Stimulated activated CD4-positive, alpha-beta T cell treated with anti-CD3 and anti-CD28 coated beads, TNF-alpha, amount 100 ng/mL, for 48 hours (primary cell): ENCODE measurements at regions not wholly inside any gene's neighbourhood (a gene's known extent, or its start where the extent isn't known, plus 50 kb on each side); places are given as distances from the start of the nearest gene placed in this dataset.
"Not testable (repeated sequence)": the region's sequence is repeated elsewhere in the genome, so short reads cannot be mapped to it uniquely, and the experiment has no call there.

ENCODE experiments used
- DNase-seq, 3 donors: peaks; one replicate each; pipeline ENCODE4 v3.0.0-alpha.2; 2020; ENCODE audit warnings: low read depth in 3 of 3

DNA sequence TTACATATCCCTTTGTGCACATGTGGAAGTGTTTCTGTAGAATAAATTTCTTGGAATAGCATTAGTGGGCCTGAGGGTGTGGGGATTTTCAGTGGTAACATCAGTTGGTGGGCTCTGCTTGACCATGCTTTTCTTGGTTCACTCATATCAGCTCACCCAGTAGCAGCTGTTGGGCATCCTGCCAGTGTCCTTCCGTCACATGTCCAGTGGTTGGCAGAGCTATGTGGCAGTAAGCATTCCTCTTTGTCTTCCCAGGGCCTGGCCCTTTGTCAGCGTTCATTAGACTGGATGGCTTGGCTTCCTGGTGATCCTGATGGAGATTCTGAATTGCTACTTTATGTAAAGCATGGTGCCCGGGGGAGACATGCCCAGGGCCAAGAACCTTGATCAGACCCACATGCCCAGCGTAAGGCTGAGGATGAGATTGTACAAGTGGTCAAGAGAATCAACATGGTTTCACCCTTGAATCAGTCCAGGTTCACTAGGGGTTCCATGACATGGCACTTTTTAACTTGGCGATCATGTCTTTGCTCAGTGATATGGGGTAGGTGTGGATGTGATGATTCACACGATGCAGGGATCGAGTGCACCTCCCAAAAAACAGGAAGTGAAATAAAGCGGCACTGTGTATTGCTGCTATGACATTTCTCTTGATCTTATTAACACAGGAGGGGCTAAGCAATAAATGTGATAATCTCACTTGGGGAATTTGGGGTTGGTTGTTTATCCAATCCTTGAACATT is 72.1 kb upstream of the IGFBP7 start:
- DNase-seq = no peak

DNA sequence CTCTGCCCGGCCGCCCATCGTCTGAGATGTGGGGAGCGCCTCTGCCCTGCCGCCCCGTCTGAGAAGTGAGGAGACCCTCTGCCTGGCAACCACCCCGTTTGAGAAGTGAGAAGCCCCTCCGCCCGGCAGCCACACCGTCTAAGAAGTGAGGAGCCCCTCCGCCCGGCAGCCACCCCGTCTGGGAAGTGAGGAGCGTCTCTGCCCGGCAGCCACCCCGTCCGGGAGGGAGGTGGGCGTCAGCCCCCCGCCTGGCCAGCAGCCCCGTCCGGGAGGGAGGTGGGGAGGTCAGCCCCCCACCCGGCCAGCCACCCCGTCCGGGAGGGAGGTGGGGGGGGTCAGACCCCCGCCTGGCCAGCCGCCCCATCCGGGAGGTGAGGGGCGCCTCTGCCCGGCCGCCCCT is 63.0 kb upstream of the IGFBP7 start:
- DNase-seq = not testable (repeated sequence)

DNA sequence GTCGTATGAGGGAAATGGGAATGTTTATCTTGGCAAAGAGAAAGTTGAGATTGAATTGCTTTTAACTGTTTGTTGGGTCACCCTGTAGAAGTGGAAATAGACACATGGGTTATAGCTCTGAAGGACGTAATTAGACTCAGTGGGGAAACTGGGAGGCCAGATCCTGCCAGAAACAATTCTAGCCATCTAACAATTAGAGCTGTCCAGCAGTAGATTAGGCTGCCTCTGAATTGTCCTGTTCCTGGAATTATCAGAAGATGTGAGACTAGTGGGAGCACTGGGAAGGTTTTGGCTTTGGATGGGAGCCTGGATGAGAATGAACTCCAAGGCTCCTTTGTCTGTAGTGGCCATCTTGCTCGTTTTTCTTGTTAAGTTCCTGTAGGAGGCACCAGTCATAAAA is 61.9 kb upstream of the IGFBP7 start:
- no peak for DNase-seq

DNA sequence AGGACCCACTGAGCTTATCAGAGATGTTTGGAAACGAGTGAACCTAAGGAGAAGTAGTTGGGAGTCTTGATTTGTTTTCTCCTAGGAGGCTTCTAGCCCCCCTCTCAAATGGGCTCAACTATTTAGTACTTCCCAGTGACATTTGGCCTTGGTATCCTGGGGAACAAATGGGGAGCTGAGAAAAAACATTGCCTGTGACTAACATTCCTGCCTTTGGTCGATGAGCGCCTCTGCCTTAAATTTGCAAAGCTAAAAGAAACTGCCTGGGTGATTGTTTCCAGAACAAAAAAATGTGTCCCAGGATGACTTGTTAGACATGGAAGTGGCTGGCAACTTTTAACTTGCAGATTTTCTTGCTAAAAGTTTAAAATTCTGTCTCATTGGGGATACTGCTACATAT is 58.8 kb upstream of the IGFBP7 start:
- no peak for DNase-seq

DNA sequence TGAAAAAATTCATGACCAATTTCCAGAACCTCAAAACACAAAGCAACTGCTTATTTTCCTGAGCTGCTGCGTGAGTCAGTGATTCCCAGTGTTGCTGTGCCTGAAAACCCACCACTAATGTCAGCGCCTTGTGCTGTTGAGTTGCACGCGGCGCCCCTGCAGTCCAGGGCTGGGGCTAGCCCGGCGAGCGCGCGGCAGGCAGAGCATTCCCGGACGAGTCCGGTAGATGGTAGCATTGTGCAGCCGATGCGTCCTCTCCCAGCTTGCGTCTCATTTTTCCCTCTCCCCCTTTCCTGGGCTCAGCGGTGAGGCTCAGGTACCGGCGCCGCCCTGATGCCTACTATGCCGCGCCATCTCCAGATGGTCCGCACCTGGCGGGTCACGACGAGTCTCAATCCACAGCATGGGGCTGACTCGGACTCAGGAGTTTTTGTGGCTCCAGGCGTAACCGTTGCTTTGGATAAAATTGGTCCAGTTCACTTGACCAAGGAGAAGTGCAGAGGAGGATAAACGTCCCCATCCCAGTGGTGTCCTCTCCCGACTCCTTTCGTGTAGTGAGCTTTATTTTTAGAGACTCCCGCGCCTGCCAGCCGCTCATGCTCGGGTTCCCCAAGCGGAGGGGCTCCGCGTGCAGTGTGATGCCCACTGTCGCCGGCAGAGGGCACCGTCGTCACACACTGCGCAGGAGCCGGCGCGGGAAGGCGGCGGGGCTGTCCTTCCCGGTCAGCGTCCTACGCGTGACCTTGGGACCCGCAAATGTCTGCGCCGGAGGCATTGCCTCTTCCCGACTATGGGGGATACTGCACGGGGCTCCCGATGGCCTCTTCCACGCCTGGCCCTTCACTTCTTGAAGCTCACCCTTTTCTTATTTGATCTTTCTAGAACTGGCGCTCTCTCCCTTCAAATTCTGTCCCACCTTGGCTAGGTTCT is 53.6 kb upstream of the IGFBP7 start:
- DNase-seq = peak; percentile 50 to 56 (median 56)

DNA sequence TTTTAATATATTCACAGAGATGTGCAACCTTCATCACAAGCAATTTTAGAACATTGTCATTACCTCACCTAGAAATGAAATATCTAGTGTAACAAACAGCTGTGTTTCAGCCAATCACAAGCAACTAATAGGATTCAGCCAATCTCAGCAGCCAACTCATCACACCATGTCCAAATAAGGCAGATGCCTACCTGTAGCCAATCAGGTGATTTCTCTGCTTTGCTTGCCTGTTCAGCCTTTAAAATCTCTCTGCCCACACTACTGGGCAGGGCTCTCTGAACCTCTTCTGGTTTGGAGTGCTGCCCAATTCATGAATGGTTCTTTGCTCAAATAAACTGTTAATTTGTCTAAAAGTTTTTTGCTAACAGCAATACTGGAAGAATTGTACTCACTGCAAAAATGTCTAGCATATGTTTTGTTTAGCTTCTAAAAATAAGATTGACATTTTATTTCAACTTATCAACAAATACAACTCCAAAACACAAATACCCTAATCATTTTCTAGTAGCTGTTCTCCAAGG is 52.4 kb upstream of the IGFBP7 start:
- no peak for DNase-seq
